ENCODE measurements at regions not wholly inside any gene's neighbourhood (a gene's known extent, or its start where the extent isn't known, plus 50 kb on each side); places are given as distances from the start of the nearest gene placed in this dataset.

GRCh38 chr2:219765231-219765911, 137.9 kb downstream of the SLC4A3 start:
- no TSS peak for BruUV-seq (replicated peaks)
- Histone ChIP-seq H3K36me3 (replicated peaks in 1 of 2; ENCODE audit: control insufficient read depth in 1 of 2, insufficient read depth in 2 of 2, low read length in 2 of 2) (no peaks in the 10 kb centered on the region), H3K4me3 (replicated peaks in 1 of 3; ENCODE audit: insufficient read depth in 1 of 3, low read depth in 2 of 3, low read length in 3 of 3) (no peak overlapping the region), H3K9ac (ENCODE audit: insufficient read depth, low read depth, low read length) (no peak overlapping the region), H4K20me1 (ENCODE audit: insufficient read depth, low read length) (no peaks in the 10 kb centered on the region), H3K27me3 (ENCODE audit: control insufficient read depth in 1 of 2, insufficient read depth in 2 of 2, low read length in 2 of 2) (peaks cover 1 to 9% of the 10 kb centered on the region in 2 experiments; a peak in 3 of 5 replicates), H3K4me1 (ENCODE audit: insufficient read depth, low read length) (no peaks in the 10 kb centered on the region), H2AFZ (ENCODE audit: low read length) (no peak overlapping the region), H3K9me3 (ENCODE audit: low read length) (no peaks in the 10 kb centered on the region), H3K79me2 (ENCODE audit: insufficient read depth, low read length) (no peaks in the 10 kb centered on the region), H3K4me2 (ENCODE audit: low read depth, low read length) (no peak overlapping the region), H3K27ac (ENCODE audit: extremely low read length, insufficient read depth, low read length) (no peak overlapping the region)
- FAIRE-seq (no peak), DNase-seq (ENCODE audit: low spot score) (no peak), ATAC-seq (no peak)
- WGBS (ENCODE audit: low lambda C conversion rate), result 8% methylated on average over 5 of the region's 5 CpGs
- intact Hi-C loops (cut with micrococcal nuclease; ENCODE audit: unreplicated experiment), result no loop called here
- TF ChIP-seq ZNF570 (CRISPR knock-in tag; IDR thresholded peaks at IDR 0.05; ENCODE audit: borderline replicate concordance) (no peak), ZNF546 (CRISPR knock-in tag; conservative IDR thresholded peaks at IDR 0.05) (no peak), E2F2 (CRISPR knock-in tag; IDR thresholded peaks at IDR 0.05; ENCODE audit: borderline replicate concordance) (no peak), KAT8 (CRISPR knock-in tag; IDR thresholded peaks at IDR 0.05) (no peak), TARDBP (CRISPR knock-in tag; IDR thresholded peaks at IDR 0.05) (no peak), ZNF10 (CRISPR knock-in tag; IDR thresholded peaks at IDR 0.05; ENCODE audit: borderline replicate concordance, low read depth) (no peak), ATAD3A (CRISPR knock-in tag; IDR thresholded peaks at IDR 0.05) (no peak), FOXJ3 (CRISPR knock-in tag; IDR thresholded peaks at IDR 0.05; ENCODE audit: borderline replicate concordance) (no peak)
- POLR2A ChIA-PET, result no interaction called here
- CTCF ChIA-PET (ENCODE audit: low intra/inter-chr PET ratio, low total read pairs), result no interaction called here
- in situ Hi-C loops (cut with HindIII; ENCODE audit: extremely low pct_ligation_motif_present, low pct_unique_long_range_greater_than_20kb), result no loop called here
